ENCODE measurements at regions not wholly inside any gene's neighbourhood (a gene's known extent, or its start where the extent isn't known, plus 50 kb on each side); places are given as distances from the start of the nearest gene placed in this dataset.

DNA sequence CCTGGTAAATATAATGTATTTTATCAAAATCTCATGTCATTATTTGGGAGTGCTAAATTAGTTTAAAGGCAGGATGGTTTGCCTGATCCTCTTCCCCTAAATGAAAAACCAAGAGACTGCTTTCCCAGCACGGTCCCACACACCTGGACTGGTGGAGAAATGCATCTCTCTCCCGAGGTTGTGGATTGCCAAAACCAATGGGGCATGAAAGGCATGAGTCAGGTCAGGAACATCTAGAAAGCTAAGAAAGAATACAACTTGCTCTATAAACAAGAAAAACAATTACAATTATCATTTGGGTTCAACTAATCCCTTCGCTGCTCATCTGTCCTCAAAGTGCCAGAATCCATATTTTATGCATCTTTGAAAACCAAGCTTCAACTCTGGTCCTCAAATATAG, 308.3 kb upstream of the IRAK1BP1 start:
- FAIRE-seq (no peak), DNase-seq (ENCODE audit: insufficient read length, low spot score) (no peak)
- TF ChIP-seq, protein P1, sequence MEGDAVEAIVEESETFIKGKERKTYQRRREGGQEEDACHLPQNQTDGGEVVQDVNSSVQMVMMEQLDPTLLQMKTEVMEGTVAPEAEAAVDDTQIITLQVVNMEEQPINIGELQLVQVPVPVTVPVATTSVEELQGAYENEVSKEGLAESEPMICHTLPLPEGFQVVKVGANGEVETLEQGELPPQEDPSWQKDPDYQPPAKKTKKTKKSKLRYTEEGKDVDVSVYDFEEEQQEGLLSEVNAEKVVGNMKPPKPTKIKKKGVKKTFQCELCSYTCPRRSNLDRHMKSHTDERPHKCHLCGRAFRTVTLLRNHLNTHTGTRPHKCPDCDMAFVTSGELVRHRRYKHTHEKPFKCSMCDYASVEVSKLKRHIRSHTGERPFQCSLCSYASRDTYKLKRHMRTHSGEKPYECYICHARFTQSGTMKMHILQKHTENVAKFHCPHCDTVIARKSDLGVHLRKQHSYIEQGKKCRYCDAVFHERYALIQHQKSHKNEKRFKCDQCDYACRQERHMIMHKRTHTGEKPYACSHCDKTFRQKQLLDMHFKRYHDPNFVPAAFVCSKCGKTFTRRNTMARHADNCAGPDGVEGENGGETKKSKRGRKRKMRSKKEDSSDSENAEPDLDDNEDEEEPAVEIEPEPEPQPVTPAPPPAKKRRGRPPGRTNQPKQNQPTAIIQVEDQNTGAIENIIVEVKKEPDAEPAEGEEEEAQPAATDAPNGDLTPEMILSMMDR (IDR thresholded peaks at IDR 0.05; ENCODE audit: insufficient read depth, missing control alignments), result no peak

DNA sequence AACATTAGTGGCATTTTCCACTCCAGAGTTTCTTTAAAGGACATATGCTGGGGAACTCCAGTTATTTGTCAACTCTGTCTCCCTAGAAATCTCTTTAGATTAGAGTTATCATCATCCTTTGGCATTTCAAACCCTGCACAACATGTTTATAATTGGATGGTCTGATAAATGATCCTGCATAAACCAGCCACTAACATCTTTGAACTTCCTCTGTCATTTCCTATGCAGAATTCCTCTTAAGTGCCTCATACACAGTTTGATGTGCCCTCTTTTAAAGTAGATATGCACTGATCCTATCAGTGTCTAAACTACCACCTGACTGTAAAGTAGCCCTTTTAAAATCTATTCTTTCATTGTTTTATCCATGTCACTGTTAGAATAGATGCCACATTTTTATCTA, 306.3 kb upstream of the IRAK1BP1 start:
- no peak for DNase-seq (ENCODE audit: insufficient read length, low spot score)
- FAIRE-seq, result no peak
- TF ChIP-seq, protein P1 (IDR thresholded peaks at IDR 0.05; ENCODE audit: insufficient read depth, missing control alignments), result no peak

DNA sequence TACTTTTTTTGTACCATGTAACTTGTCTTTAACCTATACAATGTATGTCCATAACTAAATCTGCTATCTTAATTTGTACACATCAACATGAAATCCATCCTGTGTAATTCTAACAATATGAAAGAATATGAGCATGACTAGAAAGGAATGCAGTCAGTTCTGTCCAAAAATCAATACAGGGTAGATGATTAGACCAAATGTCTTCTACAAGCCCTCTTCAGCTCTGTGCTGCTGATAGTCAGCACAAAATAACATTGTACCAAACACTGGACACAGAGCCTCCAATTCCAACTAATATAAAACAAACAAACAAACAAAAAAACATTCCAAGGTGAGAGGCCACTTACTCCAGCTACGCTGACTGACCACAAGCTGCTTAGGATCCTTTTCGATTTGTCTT, 301.4 kb upstream of the IRAK1BP1 start:
- DNase-seq (ENCODE audit: insufficient read length, low spot score) (no peak), FAIRE-seq (no peak)
- TF ChIP-seq, protein P1 (IDR thresholded peaks at IDR 0.05; ENCODE audit: insufficient read depth, missing control alignments), result no peak

DNA sequence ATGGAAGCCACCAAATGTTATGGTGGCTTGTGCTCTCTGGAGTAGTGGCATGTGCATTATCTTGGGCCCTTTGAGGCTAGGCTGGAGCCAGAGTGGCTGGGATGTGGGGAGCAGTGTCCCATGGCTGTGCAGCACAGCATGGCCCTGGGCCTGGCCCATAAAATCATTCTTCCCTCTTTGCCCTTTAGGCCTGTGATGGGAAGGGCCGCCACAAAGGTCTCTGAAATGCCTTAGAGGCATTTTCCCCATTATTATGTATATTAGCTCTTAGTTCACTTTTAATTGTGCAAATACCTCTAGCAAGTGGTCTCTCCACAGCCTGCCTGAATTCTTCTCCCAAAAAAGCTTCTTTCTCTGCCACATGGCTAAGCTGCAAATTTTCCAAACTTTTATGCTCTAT, 297.3 kb upstream of the IRAK1BP1 start:
- no peak for FAIRE-seq
- DNase-seq (ENCODE audit: insufficient read length, low spot score), result no peak
- TF ChIP-seq, protein P1 (IDR thresholded peaks at IDR 0.05; ENCODE audit: insufficient read depth, missing control alignments), result no peak

DNA sequence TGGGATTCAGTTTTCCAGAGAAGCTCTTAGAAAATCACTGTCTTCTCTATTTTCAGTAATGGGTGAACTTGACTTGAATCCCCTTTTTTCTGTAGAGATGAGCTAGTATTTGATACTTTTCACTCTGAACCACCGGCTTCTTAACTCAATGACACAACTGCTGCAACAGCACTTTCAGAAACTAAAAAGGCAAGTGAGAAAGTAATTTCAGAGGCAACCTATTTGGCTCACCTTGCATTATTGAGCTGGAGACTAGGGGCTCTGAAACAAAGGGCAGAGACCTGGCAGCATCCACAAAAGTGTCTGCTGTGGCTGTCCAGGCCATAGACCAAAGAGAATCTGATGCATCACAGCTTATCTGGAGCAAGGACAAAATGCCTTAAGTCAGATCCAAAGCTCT, 289.8 kb upstream of the IRAK1BP1 start:
- no peak for DNase-seq (ENCODE audit: insufficient read length, low spot score)
- FAIRE-seq, result no peak
- TF ChIP-seq, protein P1 (IDR thresholded peaks at IDR 0.05; ENCODE audit: insufficient read depth, missing control alignments), result no peak

DNA sequence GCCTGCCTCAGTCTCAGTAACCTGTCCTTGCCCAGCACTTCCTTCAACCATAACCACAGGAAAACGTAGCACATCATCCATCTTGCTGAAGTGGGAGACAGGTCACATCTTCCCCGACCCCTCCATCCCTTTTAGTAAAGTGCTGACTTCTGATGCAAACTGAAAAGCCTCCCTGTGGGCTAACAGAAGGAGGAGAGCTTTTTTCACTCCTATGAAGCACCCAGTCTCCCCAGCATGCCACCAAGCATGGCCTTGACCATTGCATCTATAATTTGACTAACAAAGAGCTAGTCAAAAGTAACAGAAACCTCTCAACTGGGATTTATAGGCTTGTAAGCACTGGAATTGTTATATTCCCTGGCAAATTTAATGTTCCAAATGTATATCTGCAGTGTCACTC, 288.9 kb upstream of the IRAK1BP1 start:
- FAIRE-seq (no peak), DNase-seq (ENCODE audit: insufficient read length, low spot score) (no peak)
- TF ChIP-seq, protein P1 (IDR thresholded peaks at IDR 0.05; ENCODE audit: insufficient read depth, missing control alignments), result no peak

DNA sequence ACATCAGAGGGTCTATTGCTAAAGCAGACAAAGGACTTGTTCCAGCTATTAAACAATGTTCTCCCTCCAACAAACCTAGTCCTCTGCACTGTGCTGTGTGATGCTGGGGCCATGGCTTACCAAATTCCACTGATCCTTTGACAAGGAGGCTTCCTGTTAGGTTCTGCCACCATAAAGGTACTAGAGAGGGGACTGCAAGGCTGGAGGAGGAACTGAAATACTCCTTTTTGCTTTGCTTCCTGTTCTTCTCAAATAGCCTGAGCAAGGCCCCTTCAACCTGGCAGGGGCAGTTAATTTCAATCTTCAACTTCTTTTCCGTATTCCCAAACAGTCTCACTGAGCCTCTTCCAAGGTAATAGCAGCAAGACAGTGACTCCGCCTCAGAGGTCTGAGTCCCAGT, 286.4 kb upstream of the IRAK1BP1 start:
- TF ChIP-seq, protein P1 (IDR thresholded peaks at IDR 0.05; ENCODE audit: insufficient read depth, missing control alignments), result no peak
- FAIRE-seq (no peak), DNase-seq (ENCODE audit: insufficient read length, low spot score) (no peak)
